CD4-positive, alpha-beta T cell (primary cell): ENCODE measurements at regions not wholly inside any gene's neighbourhood (a gene's known extent, or its start where the extent isn't known, plus 50 kb on each side); places are given as distances from the start of the nearest gene placed in this dataset.

Experiments used
- ATAC-seq: fragments of 200-7000 bp; cut with Tn5 transposase; one replicate; pipeline ENCODE4 v1.10.0; 2022; ENCODE audit warnings: mild to moderate bottlenecking; ENCODE audit not compliant: poor library complexity
- CTCF ChIA-PET: fragments of 350-600 bp; sonication (Branson Sonifier 250); formaldehyde crosslinking; loops from one replicate; lab custom pipeline; 2021; ENCODE audit warnings: antibody characterized with exemption, inconsistent platforms; lab: Charles Lee
- POLR2A ChIA-PET: fragments of 350-600 bp; sonication (Branson Sonifier 250); formaldehyde crosslinking; loops from one replicate; lab custom pipeline; 2021; ENCODE audit warnings: antibody characterized with exemption, inconsistent platforms; lab: Charles Lee
- DNase-seq, 14 experiments: peaks; one replicate each; pipeline ENCODE4 v3.0.0-alpha.2; 2013 to 2020; ENCODE audit warnings: mixed read lengths in 2 of 14
- H3K27ac ChIP-seq, 2 donors: one replicate each; pipeline versions ENCODE4 v1.5.1 to v1.7.0; 2013; ENCODE audit warnings: low read length in 2 of 2, low read depth in 1 of 2, mild to moderate bottlenecking in 1 of 2
- H3K27me3 ChIP-seq, 2 experiments: 1 replicate in 1 of 2; 2 replicates in 1 of 2; pipeline versions ENCODE4 v1.6.1 to v1.7.0; 2013; ENCODE audit warnings: low read length in 2 of 2, control low read depth in 1 of 2, mild to moderate bottlenecking in 1 of 2, moderate library complexity in 1 of 2; ENCODE audit not compliant: insufficient read depth in 2 of 2, control insufficient read depth in 1 of 2
- H3K36me3 ChIP-seq: one replicate; pipeline ENCODE4 v1.6.1; 2013; ENCODE audit warnings: low read length, control low read depth; ENCODE audit not compliant: insufficient read depth
- H3K4me1 ChIP-seq: one replicate; pipeline ENCODE4 v1.6.1; 2013; ENCODE audit warnings: low read length, control low read depth; ENCODE audit not compliant: insufficient read depth
- H3K4me3 ChIP-seq: one replicate; pipeline ENCODE4 v1.5.1; 2013; ENCODE audit warnings: mild to moderate bottlenecking, low read length, moderate library complexity
- H3K9me3 ChIP-seq, 2 experiments: 1 replicate in 1 of 2; 2 replicates in 1 of 2; pipeline versions ENCODE4 v1.6.1 to v1.7.0; 2013; ENCODE audit warnings: low read length in 2 of 2, mild to moderate bottlenecking in 2 of 2, control low read depth in 1 of 2, moderate library complexity in 1 of 2; ENCODE audit not compliant: control insufficient read depth in 1 of 2, insufficient read depth in 1 of 2
- H3K27ac Mint-ChIP-seq: one replicate; pipeline ENCODE4 v1.8.0; 2020; ENCODE audit warnings: mixed read lengths
- H3K27me3 Mint-ChIP-seq: one replicate; pipeline ENCODE4 v1.8.0; 2021; ENCODE audit warnings: mixed read lengths
- H3K36me3 Mint-ChIP-seq: one replicate; pipeline ENCODE4 v1.8.0; 2021; ENCODE audit warnings: low read depth, mixed read lengths
- H3K4me1 Mint-ChIP-seq: one replicate; pipeline ENCODE4 v1.8.0; 2021; ENCODE audit warnings: low read depth, mixed read lengths
- H3K4me3 Mint-ChIP-seq: one replicate; pipeline ENCODE4 v1.8.0; 2020; ENCODE audit warnings: mild to moderate bottlenecking, mixed read lengths
- H3K9me3 Mint-ChIP-seq: one replicate; pipeline ENCODE4 v1.8.0; 2020; ENCODE audit warnings: mixed read lengths
- intact Hi-C, 2 experiments: fragments of 100-400 bp; cut with DNase I in 1 of 2; cut with micrococcal nuclease in 1 of 2; formaldehyde crosslinking; loops; one replicate each; pipeline versions ENCODE4 v1.15.1 to v1.9.0; 2023 to 2025; cut with DNase I, micrococcal nuclease
- TF ChIP-seq, protein P1 (sequence below): fragments of 200-600 bp; IDR thresholded peaks from one replicate; pipeline ENCODE4 v1.8.0; 2022; ENCODE audit warnings: antibody characterized with exemption, mild to moderate bottlenecking

DNA sequence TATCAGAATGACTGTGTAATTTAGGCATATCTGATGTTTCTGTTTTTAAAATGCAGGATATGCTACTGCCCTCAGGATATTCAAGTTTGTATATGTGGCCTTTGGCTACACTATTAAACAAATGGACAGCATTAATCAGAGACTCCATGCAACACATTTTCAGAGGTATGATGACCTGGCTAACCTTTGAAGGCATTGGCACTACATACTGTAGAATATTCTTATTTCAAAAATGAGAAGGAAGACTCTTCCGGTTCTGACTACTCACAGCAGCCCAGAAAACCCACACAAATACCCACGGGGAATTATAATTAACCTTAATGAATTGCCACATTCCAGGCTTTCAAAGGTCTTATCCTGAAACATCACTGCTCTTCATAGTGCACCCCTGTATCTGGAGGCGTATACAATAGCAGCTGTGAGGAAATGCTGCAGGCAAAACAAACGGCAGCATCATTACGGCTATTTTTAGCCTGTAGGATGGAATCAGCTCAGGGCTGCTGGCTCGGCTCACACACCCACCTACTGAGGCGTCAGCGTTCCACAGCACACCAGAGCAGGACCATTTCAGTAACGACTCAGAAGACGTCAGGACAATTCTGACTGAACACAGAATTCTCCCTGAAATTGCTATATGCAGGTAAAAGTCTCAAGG, 648.5 kb downstream of the RPS29 start:
- ChIA-PET CTCF (no interaction called here), POLR2A (no interaction called here)
- Histone ChIP-seq H3K4me3 (no peak overlapping the region), H3K9me3 (peaks cover 0 to 3% of the 10 kb centered on the region in 2 experiments), H3K4me1 (no peaks in the 10 kb centered on the region), H3K27me3 (no peaks in the 10 kb centered on the region), H3K36me3 (no peaks in the 10 kb centered on the region), H3K27ac (no peak overlapping the region)
- ATAC-seq = no peak
- H3K4me1 Mint-ChIP-seq = no peaks in the 10 kb centered on the region
- H3K4me3 Mint-ChIP-seq = no peak overlapping the region
- H3K27me3 Mint-ChIP-seq = no peaks in the 10 kb centered on the region
- no peaks in the 10 kb centered on the region for H3K36me3 Mint-ChIP-seq
- intact Hi-C loops = no loop called here
- peaks cover 3% of the 10 kb centered on the region for H3K9me3 Mint-ChIP-seq
- no peak overlapping the region for H3K27ac Mint-ChIP-seq
- TF ChIP-seq, protein P1, sequence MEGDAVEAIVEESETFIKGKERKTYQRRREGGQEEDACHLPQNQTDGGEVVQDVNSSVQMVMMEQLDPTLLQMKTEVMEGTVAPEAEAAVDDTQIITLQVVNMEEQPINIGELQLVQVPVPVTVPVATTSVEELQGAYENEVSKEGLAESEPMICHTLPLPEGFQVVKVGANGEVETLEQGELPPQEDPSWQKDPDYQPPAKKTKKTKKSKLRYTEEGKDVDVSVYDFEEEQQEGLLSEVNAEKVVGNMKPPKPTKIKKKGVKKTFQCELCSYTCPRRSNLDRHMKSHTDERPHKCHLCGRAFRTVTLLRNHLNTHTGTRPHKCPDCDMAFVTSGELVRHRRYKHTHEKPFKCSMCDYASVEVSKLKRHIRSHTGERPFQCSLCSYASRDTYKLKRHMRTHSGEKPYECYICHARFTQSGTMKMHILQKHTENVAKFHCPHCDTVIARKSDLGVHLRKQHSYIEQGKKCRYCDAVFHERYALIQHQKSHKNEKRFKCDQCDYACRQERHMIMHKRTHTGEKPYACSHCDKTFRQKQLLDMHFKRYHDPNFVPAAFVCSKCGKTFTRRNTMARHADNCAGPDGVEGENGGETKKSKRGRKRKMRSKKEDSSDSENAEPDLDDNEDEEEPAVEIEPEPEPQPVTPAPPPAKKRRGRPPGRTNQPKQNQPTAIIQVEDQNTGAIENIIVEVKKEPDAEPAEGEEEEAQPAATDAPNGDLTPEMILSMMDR = no peak
- no peak for DNase-seq

DNA sequence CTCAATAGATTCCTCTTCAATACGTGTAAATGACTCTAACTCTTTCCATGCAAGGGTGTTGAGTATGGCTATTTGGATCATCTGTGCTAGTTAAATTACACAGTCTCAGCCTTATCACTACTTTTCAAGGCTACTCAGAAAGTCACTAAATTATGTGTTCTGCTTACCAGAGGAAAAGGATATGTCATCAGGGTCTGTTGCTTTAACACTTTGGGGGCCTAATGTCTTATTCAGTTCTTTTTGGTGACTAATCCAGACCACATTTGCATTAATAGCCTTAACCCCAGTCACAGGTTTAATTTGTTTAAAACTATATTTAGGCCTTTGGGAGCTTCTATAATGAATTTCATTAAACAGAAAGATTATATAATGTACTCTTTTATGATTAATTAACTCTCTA, 649.3 kb downstream of the RPS29 start:
- ChIA-PET POLR2A (no interaction called here), CTCF (no interaction called here)
- intact Hi-C loops = no loop called here
- peaks cover 0 to 3% of the 10 kb centered on the region in 2 experiments for H3K9me3 ChIP-seq
- no peaks in the 10 kb centered on the region for H3K4me1 Mint-ChIP-seq
- H3K27ac ChIP-seq = no peak overlapping the region
- no peak overlapping the region for H3K27ac Mint-ChIP-seq
- DNase-seq = no peak
- no peaks in the 10 kb centered on the region for H3K27me3 ChIP-seq
- no peak for ATAC-seq
- TF ChIP-seq, protein P1 = no peak
- no peak overlapping the region for H3K4me3 Mint-ChIP-seq
- H3K36me3 ChIP-seq = no peaks in the 10 kb centered on the region
- H3K9me3 Mint-ChIP-seq = peaks cover 3% of the 10 kb centered on the region
- H3K36me3 Mint-ChIP-seq = no peaks in the 10 kb centered on the region
- H3K4me3 ChIP-seq = no peak overlapping the region
- no peaks in the 10 kb centered on the region for H3K4me1 ChIP-seq
- H3K27me3 Mint-ChIP-seq = no peaks in the 10 kb centered on the region

DNA sequence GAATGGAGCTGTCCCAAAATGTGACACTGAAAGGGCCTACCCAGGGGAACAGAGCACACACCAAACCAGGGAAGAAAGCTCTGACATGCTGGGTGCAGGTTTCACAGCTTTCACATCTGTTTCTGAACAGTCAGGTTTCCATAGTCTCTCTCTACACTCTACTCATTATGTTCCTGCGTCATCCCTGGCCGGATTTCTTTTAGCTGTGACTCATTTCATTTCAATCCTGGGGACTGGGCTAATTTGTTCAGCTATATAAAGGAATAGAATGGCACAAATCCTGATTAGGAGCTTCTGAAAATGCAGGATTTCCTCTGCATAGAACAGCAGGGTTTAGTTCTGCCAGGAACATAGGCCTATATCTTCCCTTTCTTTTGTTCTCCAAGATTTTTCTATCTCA, 649.8 kb downstream of the RPS29 start:
- no peaks in the 10 kb centered on the region for H3K36me3 ChIP-seq
- POLR2A ChIA-PET = no interaction called here
- peaks cover 0 to 3% of the 10 kb centered on the region in 2 experiments for H3K9me3 ChIP-seq
- H3K4me1 ChIP-seq = no peaks in the 10 kb centered on the region
- no peak overlapping the region for H3K4me3 ChIP-seq
- H3K4me1 Mint-ChIP-seq = no peaks in the 10 kb centered on the region
- no peak for ATAC-seq
- TF ChIP-seq, protein P1 = no peak
- peaks cover 3% of the 10 kb centered on the region for H3K9me3 Mint-ChIP-seq
- no peak overlapping the region for H3K27ac ChIP-seq
- H3K27me3 Mint-ChIP-seq = no peaks in the 10 kb centered on the region
- intact Hi-C loops = no loop called here
- DNase-seq = no peak
- H3K36me3 Mint-ChIP-seq = no peaks in the 10 kb centered on the region
- no peaks in the 10 kb centered on the region for H3K27me3 ChIP-seq
- no peak overlapping the region for H3K4me3 Mint-ChIP-seq
- CTCF ChIA-PET = no interaction called here
- H3K27ac Mint-ChIP-seq = no peak overlapping the region
